GM10266 (cell line): ENCODE measurements at regions not wholly inside any gene's neighbourhood (a gene's known extent, or its start where the extent isn't known, plus 50 kb on each side); places are given as distances from the start of the nearest gene placed in this dataset.
"Not testable (repeated sequence)": the region's sequence is repeated elsewhere in the genome, so short reads cannot be mapped to it uniquely, and the experiment has no call there.

ENCODE experiments used
- DNase-seq: peaks from one replicate; pipeline ENCODE4 v3.0.0; 2012; ENCODE audit errors: extremely low spot score
- TF ChIP-seq, protein P1 (sequence below): IDR thresholded peaks from 2 replicates; pipeline ENCODE4 v1.5.1; 2012; ENCODE audit warnings: mild to moderate bottlenecking, low read depth; ENCODE audit not compliant: control insufficient read depth, insufficient read depth; ENCODE audit errors: missing control alignments

DNA sequence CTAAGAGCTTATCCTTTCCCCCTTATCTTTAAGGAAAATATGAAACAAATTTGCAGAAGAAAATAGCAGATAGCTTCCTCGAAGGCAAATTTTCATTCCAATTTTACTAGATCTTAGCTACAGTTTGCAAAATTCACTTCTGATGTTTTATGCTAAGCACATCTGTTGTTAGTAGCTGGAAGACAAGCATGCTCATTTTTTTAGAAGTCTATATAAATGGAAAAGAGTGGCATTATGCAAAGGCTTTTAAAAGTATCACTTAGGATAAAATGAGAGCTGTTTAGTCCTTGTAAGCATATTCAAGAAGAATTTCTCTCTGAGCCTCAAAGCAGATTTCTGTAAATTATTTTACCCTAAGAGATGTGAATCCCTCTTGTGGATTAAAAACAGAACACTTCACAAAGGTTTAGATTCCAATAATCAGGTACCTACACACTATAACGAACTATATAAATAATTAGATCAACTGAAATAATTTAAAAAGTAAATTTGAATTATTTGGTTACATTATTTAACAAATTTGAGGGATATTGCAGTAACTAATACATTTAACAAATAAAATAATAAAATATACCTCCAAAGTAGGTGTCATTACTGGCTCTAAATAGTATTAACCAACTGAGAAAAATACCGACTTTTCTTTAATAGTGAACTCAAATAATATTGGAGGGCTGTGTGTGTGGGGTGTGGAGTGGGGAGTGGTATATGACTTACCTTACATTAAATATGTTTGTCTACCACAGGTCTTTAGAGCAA lies 307.1 kb downstream of the SEMA3D start:
- TF ChIP-seq, protein P1, sequence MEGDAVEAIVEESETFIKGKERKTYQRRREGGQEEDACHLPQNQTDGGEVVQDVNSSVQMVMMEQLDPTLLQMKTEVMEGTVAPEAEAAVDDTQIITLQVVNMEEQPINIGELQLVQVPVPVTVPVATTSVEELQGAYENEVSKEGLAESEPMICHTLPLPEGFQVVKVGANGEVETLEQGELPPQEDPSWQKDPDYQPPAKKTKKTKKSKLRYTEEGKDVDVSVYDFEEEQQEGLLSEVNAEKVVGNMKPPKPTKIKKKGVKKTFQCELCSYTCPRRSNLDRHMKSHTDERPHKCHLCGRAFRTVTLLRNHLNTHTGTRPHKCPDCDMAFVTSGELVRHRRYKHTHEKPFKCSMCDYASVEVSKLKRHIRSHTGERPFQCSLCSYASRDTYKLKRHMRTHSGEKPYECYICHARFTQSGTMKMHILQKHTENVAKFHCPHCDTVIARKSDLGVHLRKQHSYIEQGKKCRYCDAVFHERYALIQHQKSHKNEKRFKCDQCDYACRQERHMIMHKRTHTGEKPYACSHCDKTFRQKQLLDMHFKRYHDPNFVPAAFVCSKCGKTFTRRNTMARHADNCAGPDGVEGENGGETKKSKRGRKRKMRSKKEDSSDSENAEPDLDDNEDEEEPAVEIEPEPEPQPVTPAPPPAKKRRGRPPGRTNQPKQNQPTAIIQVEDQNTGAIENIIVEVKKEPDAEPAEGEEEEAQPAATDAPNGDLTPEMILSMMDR: no peak
- no peak for DNase-seq

DNA sequence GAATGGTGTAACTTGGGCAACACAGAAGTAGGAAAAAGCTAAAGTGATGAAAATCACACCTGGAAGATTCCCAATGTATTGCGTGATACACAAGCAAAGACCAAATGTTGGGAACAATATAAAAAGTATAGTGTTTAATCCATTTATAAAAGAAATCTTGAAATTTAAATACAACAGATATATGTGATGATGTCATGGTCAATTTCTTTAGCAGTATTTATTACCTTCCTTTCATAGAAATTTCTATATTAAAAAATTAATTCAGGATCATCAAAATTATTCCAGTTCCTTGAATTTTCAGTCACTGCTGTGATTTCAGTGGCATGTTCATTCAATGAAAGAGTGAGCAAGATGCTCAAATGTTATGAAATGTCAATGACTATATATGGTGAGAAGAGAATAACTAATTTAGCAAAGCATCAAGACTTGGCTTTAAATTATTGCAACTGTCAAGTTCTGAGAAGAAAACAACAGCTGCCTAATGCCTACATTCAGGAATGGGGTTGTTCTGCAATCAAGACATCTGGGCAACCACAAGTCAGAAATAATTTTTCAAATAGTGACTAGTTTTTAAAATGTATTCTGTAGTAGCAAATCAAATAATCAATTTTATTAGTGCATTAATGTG lies 308.8 kb downstream of the SEMA3D start:
- no peak for DNase-seq
- TF ChIP-seq, protein P1: no peak

DNA sequence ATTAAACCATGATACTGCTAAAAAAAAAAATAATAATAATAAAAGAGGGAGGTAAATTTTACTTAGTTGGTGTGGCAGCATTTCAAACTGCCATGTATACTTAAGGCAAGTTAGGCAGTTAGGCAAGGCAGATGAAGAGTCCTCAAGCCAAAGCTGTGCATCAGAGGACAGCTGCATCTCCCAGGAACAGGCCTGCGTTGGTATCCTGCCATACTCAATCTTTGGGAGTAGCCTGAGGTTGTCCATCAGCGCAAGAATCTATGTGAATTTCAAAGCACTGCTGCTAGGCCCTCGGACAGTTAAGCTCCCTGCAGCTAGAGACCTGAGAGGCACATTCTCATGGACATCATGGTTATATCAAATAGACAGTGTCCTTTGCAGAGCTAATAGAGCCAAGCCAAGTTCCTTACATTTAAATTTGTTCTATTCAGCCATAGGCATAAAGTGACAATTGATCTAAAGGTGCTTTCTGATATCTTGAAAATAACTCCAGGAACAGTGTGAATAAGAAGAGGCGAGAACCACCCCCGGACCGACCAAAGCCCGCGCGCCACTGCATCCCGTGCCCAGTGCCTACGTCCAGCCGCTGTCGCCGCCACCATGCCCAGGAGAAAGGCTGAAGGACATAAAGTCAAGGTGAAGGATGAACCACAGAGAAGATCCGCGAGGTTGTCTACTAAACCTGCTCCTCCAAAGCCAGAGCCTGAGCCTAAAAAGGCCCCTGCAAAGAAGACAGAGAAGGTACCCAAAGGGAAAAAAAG lies 310.6 kb downstream of the SEMA3D start:
- DNase-seq: no peak
- TF ChIP-seq, protein P1: no peak

DNA sequence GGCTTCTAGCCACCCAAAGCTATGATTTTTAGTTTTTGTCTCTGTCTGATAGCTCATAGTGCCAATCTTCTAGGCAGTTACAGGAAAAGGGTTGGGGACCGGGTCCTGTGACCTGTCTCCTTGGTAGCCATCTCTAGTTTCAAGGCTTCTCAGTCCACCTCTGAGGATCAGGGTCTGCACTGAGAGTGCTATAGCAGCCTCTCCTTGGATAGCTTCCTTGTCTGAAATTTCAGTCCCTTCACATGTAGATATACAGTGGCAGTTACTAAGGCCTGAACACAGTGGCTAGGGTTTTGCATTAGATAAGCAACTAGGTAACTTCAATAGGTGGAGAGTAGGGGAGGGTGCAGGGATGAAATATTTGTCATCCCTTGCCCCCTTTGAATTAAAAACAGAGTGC lies 321.3 kb downstream of the SEMA3D start:
- DNase-seq: no peak
- TF ChIP-seq, protein P1: no peak

DNA sequence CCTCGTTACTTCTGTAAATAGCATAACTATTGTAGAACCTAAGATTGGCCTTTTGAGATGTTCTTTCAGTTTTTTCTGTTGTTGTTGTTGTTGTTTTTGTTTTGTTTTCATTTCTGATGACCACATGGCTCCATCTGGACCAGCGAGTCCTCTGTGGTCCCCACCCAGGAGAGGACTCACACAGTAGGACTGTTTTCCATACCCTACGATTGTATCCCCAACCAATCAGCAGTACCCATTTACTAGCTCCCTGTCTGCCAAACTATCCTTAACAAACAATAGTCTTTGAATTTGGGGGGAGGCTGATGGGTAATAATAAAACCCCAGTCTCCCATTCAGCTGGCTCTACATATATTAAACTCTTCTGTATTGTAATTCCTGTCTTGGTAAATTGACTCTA lies 329.5 kb downstream of the SEMA3D start:
- TF ChIP-seq, protein P1: no peak

DNA sequence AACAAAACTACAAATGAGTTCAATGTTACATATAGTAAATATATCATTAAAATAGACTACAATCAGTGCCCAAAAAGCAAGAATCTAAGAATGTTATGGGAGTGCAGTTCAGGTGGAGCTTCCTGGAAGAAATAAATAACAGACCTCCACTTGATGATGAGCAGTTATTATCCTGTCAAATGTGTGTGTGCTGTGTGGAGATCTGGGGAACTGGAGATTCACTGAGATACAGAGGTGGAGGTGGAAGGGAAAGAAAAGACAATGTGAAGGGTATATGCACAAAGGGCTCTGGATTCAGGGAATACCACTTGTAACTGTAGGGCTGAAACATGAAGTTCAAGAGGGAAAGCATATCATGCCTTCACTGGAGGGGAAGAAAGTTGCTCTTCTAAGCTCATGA lies 331.1 kb downstream of the SEMA3D start:
- TF ChIP-seq, protein P1: no peak

More for the DNA sequence above, 329.5 kb downstream of the SEMA3D start:
- no peak for DNase-seq

DNA sequence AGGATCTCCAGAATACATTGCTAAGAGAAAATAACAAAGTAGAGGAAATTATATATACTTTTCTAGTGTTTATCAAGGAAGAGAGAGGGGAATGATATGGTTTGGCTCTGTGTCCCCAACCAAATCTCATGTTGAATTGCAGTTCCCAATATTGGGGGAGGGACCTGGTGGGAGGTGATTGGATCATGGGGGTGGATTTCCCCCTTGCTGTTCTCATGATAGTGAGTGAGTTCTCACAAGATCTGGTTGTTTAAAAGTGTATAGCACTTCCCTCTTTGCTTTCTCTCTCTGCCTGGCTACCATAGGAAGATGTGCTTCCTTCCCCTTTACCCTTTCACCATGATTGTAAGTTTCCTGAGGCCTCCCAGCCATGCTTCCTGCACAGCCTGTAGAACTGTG lies 337.9 kb downstream of the SEMA3D start:
- not testable (repeated sequence) for DNase-seq

More for the DNA sequence above, 331.1 kb downstream of the SEMA3D start:
- no peak for DNase-seq
